Right renal cortex interstitium (tissue), 3 donors: ENCODE measurements at regions not wholly inside any gene's neighbourhood (a gene's known extent, or its start where the extent isn't known, plus 50 kb on each side); places are given as distances from the start of the nearest gene placed in this dataset.

Source experiments
- DNase-seq, 3 donors: peaks; one replicate each; pipeline ENCODE4 v3.0.0-alpha.2; 2013; ENCODE audit warnings: low read depth in 3 of 3, low spot score in 2 of 3

GRCh38 chr6:91534614-91535013, 947.7 kb upstream of the MAP3K7 start:
- no peak for DNase-seq

DNA sequence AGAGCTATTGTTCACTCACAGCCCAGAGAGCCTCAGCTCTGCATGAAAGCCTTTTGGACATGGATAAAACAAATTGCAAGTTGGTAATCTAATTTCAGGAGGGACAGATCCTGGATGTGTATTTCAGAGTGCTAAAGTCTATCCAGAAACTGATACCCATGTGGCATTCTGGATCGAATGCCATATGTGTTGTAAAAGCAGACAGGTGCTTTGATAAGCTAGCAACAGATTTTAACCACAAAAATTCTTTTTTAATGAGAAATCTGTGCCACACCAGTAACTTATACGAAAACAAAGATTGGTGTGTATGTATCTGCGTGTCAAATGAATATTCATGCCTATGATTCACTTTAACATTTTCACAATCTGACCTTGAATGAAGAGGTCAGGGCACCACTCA, 936.6 kb upstream of the MAP3K7 start:
- no peak for DNase-seq

GRCh38 chr6:91521999-91522398, 935.1 kb upstream of the MAP3K7 start:
- DNase-seq: no peak

DNA sequence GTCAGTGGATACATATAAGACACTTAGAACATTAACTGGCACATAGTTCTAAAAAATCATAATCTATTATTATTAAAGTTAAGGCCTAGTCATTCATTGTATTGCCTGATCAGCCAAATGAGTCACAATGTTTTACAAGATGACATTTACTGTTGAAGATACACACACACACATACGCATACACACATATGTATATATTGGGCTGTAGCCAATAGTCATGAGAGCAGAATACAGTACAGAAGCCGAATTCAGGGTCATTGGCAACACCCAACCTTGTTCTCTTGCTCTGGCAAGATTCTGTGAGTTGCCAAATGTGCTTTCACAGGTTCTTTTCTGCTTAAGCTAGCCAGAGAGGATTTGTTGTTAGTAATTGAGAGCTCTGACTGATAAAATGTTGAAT, 922.8 kb upstream of the MAP3K7 start:
- DNase-seq: no peak

DNA sequence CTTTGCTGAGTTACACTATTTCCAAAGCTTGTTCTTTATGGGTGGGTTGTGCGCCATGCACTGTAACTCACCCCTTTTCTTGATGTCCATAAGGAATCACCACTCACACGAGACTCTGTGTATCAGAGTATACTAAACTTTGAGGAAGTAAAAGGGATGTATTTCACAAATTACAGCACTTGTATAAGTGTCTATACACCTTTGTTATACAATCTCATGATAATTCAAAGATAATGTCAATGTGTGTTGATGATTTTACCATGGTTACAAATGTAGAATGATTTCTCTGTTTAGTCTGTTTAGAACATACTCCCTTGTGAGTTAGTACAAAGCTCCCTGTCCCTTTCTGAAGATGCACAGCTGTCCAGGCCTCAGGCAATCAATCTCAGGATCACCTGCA, 922.2 kb upstream of the MAP3K7 start:
- DNase-seq: no peak

DNA sequence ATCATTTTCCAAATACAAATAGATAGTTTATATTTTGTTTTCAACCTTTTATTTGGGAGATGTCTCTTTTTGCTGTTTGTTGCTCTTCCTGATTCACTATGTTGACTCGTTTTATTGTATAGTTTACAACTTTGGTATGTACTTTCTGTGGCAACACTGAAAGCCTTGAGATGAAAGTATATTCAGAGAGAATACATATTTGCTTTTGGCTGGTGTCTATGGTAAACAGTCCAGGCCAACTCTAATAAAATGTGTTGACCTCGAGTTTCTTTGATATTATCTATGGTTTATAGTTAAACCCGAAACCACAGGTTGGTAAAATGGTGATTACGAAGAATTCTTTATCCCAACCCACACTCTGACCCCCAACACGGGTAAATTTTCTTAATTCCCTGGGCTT, 919.6 kb upstream of the MAP3K7 start:
- no peak for DNase-seq

- DNase-seq: no peak
Observed at GRCh38 chr6:91505199-91505598, 918.3 kb upstream of the MAP3K7 start.

DNA sequence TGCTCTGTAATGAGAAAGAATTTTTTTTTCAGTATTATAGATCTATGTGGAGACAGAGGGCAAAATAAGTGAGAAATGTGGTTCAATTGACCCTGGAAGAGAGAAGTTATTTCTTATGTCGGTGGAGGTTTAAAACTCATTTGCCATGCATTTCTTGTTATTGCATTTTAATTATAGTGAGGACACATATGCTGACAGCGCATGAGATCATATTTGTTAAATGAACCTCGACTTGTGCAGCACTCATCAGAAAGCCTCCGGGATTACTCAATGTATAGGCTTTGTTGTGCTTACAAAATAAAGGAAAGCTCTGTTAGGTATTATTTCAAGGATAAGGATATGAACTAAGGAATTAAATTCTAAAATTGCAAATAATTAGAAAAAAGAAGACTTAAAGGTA, 915.1 kb upstream of the MAP3K7 start:
- no peak for DNase-seq

GRCh38 chr6:91500689-91501303, 913.9 kb upstream of the MAP3K7 start:
- no peak for DNase-seq

DNA sequence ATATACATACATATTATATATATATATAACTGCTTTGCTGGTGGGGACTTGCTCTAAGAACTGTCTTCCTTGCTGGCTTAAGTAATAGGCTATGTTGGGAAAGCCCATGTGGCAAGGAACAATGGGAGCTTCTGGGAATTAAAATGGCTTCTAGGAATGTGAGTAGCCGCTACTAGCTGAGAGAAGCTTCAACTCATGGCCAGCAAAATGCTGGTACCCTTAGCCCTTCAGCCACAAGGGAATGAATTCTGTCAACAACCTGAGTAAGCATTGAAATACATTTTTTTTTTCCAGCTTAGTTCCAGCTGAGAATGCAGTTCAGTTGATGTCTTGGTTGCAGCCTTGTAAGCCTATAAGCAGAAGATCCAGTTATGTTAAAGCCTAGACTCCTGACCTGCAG, 911.7 kb upstream of the MAP3K7 start:
- no peak for DNase-seq

GRCh38 chr6:91497770-91498169, 910.9 kb upstream of the MAP3K7 start:
- DNase-seq: no peak

DNA sequence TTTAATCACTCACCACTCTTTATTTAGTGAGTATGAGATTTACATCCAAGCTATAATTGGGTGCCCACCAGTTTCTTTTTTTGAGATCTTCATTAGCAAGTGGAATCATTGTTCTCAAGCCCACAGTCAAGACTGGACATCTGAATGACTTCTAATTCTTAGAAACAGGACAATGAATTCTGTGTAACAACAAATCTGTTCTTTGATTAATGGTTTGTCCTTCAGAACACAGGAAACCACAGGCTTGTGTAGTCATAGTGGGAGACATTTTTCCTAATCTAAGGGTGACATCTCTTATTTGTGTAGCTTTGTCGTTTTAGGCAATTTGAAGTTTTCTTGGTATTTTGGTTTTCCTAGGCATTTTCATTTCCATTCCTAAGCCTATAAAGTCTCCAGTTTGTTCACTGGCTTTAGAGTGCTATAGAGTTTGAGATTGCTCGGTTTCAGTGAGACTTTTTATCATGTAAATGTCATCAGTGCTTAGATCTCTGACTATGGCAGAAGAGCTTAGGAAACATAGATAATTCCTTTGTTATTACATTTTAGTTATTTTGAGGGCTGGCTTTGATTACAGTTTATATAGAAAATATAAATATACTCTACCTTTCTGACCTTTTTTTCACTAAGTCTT, 903.9 kb upstream of the MAP3K7 start:
- DNase-seq: no peak

DNA sequence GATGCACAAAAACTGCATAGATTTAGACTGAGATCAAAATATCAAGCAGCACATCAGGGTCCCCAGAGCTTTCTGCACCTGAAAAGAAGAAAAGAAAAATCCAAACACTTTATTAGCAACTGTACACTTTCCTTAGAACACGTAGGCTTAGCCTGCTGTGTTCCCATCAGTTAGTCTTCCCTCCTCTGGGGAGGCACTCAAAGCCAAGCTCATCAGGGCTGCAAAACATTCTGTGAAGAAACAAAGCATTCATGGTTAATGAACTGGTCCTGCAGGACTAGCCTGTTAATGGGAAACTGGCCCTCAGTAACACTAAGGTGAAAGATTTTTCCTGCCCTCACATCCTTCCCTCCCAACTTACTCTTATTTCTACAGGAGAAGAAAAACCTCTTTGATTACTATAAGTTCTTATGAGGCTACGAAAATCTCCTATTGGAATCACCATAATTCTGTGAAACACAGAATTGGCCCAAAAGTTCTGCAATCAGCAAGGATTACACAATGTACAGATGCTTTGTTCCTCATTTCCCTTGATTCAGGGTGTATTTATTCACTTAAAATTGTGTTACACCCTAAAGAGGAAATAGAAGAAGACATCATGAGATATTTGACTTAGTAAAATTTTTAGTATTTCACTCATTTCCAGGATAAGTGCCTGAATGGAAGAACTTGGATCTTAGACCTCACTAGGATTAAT, 901.0 kb upstream of the MAP3K7 start:
- no peak for DNase-seq

DNA sequence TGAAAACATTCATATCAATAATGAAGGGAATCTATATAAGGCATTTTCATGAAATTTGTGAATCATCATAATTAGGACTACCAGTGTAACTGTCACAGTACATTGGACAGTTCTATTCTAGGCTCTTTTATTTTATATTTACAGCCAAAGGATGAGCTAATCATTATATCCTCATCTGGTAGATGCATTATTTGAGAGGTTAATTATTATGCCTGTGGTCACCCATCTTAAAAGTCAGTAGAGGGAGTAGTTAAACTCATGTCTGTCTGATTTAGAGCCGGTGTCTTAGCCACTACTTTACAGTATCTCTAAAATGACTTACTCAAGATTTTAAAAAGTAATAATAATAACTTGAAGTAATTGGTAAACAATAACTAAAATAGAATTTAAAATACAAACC, 899.3 kb upstream of the MAP3K7 start:
- no peak for DNase-seq

DNA sequence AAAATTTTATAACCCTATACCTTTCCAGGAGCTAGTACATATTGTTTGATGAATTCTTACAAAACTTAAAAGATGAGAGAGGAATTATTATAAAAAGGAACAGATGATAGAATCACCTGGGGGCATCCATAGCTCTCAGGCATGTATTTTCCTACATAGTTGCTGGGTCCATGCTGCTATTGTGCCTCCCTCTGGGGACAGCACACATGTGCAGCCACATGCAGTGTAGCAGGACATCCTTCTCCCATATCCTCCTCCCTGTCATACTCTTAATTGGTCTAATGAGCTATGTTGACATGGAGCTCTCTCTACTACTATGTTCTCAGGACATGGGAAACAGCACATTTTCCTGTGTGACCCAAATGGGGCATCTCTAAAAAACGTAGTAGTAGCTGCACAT, 898.2 kb upstream of the MAP3K7 start:
- DNase-seq: no peak

DNA sequence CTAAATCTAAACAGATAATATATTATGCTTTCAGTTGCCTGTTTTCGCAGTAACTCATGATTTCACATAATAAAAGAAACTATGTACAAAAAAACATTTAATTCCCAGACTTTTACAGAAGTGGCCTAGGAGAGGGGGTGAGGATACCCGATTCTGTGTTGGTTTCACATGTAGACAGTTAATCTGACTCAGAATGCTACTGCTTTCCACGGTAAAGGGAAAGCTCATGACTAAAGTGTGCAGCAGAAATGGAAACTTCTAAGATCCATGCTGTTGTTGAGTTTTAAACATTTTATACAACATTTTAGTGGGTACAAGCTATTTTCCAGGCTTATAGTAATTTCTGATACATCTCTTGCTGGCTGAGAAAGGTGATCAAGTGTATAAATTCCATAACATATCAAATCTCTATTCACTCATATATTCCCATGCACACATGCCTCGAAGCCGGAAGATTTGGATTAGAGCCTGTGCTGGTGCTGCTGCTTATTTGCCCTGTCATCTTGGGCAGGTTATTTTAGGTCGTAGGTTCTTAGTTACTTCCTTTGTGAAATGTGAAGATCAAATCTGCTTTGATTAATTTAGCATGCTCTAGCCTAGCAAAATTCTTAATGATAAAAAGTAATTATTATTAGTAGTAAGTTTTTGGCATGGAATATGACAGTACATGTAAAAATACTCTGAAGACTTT, 896.7 kb upstream of the MAP3K7 start:
- DNase-seq: no peak

DNA sequence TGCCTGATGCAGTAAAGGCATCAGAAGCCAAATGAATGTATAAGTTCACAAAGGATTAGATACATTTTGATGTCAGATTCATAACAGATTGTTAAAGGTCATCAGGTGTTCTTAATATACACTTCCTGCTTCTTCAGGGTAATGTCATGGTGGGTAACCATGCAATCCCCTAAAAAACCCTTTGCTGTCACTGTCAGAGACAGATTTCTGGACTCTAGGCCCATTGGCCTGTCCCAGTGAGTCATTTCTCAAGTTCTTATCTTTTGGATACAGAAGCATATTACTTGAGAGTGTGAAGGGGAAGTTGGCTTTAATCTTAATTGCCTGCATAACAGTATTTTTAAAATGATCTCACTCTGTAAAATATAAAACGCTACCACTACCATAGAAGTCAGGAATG, 895.6 kb upstream of the MAP3K7 start:
- no peak for DNase-seq

GRCh38 chr6:91480402-91480801, 893.5 kb upstream of the MAP3K7 start:
- DNase-seq: no peak

- no peak for DNase-seq
Observed at GRCh38 chr6:91477688-91478087, 890.8 kb upstream of the MAP3K7 start.

GRCh38 chr6:91476000-91476399, 889.1 kb upstream of the MAP3K7 start:
- DNase-seq: no peak

- DNase-seq: no peak
Observed at GRCh38 chr6:91465393-91465792, 878.5 kb upstream of the MAP3K7 start.

DNA sequence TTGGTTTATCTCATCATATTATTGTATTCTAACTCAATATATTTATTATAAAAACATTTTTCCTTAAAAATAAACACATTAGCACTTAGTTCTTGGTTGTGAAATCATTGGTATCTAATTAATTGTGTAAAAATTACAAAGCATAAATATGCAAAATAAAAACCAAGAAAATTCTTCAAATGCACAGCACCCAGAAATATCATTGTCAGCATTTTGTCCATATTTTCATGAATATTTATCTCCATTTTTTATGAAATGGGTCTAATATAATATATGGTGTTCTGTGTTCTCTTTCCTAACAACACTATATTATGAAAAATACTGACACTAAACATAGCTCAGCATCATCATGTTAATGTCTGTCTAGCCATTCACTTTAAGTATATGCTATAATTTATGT, 877.8 kb upstream of the MAP3K7 start:
- no peak for DNase-seq
